GM18861 (cell line): ENCODE measurements at regions not wholly inside any gene's neighbourhood (a gene's known extent, or its start where the extent isn't known, plus 50 kb on each side); places are given as distances from the start of the nearest gene placed in this dataset.
"Not testable (repeated sequence)": the region's sequence is repeated elsewhere in the genome, so short reads cannot be mapped to it uniquely, and the experiment has no call there.

Source experiments
- ATAC-seq: cut with Tn5 transposase; IDR thresholded peaks from one replicate; pipeline ENCODE4 v1.9.1; 2021; ENCODE audit not compliant: unreplicated experiment

- ATAC-seq: no peak
Measured at GRCh38 chr2:224263571-224264043, 138.3 kb downstream of the FAM124B start.

DNA sequence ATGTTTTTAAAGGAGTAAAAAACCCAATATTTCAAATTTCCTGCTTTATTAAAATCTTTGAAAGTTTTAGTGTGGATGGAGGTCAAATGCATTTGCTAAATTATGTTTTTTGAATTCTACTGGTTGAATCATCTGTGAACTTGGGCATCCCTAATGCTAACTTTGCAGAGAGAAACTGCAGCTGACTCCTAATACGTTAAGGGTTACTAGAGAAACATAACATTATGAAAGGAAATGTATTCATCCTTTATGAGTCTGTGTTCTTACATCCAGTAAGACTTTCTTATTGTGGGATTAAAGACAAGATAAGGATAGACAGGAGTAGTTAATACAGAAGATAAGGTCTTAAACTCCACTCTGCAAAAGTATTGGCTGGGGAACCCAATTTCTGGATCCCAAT is 140.6 kb downstream of the FAM124B start:
- ATAC-seq: no peak

DNA sequence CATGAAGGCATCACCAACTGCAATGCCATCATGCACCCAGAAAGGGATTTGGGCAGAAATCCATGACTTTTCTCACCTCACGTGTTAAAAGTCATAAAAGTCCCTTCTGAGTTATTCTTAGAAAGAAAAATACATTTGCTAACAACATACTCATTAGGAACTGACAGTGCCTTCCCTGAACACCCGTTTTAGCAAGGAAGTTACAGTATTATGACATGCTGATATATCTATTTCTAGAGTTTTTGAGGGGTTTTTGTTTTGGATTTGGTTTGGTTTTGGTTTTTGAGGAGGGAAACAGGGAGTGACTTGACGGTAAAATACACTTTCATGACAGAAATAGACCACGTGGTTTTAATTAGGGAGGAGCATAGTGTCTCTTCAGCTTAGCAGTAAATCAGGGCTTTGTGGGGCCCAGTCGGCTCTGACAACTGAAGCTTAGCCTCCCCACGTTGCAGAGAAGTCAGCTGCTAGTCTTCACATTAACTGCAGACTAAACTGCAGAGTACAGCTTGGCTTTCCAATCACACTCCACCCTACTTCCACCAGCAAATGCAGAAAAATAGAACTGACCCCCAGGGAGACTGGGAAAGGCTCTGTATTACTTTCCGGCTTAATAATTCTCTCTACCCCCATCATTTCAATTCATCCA is 141.4 kb downstream of the FAM124B start:
- no peak for ATAC-seq

DNA sequence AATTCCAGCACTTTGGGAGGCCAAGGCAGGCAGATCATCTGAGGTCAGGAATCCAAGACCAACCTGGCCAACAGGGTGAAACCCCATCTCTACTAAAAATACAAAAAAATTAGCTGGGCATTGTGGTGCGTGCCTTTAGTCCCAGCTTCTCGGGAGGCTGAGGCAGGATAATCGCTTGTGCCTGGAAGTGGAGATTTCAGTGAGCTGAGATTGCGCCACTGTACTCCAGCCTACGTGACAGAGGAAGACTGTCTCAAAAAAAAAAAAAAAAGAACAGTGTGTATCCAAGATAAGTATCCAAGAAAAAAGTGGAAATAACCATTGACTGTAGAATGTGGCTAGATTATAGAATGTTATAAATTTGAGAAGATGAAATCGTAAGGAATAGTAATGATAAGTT is 142.1 kb downstream of the FAM124B start:
- no peak for ATAC-seq

DNA sequence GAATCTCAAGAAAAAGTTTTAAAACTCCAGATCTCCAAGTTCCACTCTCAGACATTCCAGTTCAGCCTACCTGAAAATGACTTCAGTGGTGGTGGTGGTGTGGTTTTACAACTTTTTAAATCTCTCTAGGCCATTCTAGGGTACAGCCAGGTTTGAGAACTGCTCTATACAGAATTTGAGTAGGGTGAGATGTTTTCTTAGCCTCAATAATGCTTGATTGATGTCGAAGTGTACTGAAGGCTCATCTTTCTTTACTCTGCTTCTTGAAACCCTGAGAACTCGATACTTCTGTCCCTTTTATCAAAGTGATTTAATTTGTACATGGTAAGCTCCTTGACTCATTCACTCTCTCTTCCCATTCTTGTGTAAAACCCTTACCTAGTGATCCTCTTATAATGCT is 143.8 kb downstream of the FAM124B start:
- ATAC-seq: no peak

GRCh38 chr2:224257156-224257555 is 144.8 kb downstream of the FAM124B start:
- no peak for ATAC-seq

GRCh38 chr2:224253464-224253863 is 148.4 kb downstream of the FAM124B start:
- ATAC-seq: no peak

- ATAC-seq: no peak
Measured at GRCh38 chr2:224252631-224253030, 149.3 kb downstream of the FAM124B start.

DNA sequence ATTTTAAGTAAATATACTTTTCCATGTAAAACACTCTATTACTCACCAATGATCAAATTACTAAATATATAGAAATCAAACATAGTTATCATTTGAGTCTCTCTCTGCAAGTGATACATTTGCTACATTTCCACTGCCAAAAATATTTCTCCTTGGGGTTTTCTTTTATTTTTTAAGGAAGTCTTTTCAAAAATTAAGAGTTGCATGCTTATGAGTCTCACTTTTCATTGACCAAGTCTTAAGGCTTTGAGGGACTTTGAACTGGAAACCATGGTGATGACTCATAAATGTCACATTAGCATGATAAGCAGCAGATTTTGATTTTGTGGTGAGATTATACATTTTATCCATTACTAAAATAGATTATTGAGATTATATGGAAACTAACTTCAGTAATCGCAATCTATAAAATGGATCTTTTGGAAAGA is 152.9 kb downstream of the FAM124B start:
- ATAC-seq: no peak

DNA sequence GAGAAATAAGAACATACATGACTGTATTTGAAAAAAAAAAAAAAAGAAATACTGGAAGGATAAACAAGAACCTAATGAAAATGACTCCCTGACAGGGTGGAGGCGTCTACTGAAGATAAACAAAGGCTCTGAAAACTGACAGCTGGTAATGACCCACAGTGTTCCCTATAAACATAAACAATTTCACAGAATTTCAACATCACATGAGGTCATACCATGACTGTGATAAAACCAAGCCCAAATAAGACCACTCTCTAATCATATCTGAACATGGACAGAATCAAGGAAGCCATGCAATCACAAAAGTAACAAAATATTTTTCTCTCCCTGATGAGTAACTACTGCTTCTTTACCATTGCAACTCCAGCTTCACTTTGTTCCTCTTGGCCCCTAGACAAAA is 159.3 kb downstream of the FAM124B start:
- no peak for ATAC-seq

DNA sequence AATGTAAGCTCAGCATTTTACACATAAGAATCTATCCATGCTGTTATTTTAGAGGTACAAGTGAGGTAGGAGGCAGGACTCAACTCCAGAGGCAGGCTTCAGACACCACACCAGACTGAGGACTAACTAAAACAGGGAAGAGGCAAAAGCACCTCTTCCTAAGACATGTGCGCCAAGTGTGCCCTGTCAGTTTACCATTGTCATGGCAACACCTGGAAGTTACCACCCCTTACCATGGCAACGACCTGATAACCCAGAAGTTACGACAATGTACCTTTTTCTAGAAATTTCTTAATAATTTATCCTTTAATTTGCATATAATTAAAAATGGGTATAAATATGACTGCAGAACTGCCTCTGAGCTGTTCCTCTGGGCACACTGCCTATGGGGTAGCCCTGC is 160.1 kb downstream of the FAM124B start:
- ATAC-seq: no peak

GRCh38 chr2:224241001-224241400 is 160.9 kb downstream of the FAM124B start:
- ATAC-seq: no peak

DNA sequence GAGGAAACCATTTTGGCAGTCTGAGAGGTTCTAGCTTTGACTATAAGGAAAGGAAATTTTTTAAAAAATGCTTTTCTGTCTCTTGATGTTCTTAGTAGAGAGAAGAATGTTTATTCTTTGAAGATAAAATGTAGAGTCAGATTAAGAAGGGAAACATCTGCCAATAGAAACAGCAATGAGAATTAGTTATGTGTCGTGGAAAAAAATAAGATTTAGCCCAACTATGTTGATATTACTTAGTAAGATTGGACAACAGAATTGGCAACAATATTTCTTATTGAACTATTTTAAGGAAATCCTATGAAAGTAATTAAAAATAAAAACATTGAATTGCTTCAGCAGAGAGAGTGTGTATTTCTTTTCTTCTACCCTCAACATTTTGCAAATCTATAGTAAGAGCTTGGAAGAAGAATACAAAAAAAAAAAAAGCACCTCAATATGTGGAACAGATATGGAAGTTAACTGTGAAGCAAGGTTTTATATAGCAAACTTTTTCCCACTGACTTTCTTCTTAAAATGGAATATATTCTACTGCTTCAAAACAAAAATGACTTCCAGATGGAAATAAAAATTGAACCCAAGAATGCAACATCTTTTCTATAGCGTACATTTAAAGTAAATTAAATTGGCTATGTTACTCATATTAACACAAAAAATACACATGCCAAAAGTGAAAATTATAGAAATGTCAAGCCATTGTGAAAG is 177.9 kb downstream of the FAM124B start:
- no peak for ATAC-seq

- ATAC-seq: no peak
Measured at GRCh38 chr2:224222974-224223373, 178.9 kb downstream of the FAM124B start.

DNA sequence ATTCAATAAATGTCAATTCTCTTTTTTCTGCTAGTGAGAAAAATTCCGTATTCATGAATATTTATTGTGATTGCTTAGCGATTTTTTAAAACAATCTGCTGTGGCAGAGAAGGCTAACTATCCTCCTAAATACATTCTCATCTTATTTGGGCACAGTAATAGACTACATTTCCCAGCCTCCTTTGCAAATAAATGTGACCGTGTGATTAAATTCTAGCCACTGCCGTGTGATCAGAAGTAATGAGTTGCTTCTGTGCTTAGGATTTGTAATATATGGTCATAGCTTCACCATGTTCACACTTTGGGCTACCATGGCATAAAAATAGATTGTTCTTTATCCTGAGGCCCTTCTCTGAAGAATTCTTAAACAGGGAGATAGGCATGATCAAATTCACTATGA is 179.6 kb downstream of the FAM124B start:
- ATAC-seq: no peak

DNA sequence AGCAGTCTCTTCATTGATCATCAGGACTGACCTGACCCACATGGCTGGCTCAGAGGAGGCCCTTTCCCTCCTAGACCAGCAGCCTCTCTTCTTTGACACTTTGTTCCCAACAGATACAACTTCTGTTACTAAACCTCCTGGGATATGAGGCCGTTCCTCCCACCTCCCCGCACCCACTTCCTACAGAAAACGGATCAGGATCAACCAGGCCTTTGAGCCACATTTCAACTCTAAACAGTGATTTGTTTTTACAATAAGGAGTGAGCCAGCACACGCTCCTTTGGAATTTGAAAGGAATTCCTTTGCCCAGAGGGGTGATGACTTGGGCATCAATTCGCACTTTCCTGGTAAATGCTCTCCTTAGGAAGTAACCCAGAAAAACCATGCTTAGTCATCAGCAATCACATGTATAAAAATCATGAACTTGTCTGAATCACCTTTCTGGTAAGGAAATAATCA is 180.4 kb downstream of the FAM124B start:
- ATAC-seq: no peak

GRCh38 chr2:224220586-224221255 is 181.2 kb downstream of the FAM124B start:
- no peak for ATAC-seq

DNA sequence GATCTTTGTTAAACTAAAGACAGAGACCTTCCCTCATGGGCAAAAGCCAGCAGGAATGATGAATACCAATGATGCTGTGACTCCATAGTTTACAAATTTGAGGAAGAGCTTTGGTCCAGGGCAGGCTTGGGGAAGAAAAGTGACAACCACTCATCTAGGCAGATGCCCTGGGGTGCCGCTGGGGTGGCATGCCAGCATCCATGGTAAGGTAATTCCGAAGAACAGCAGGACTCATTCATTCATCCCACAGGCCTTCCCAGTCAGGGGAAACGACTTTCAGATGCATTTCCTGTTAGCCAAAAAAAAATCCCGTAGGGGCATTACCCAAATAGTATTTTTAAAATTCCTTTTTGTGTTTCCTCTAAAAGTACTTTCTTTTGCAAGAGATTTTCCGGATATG is 180.7 kb upstream of the SERPINE2 start:
- no peak for ATAC-seq

DNA sequence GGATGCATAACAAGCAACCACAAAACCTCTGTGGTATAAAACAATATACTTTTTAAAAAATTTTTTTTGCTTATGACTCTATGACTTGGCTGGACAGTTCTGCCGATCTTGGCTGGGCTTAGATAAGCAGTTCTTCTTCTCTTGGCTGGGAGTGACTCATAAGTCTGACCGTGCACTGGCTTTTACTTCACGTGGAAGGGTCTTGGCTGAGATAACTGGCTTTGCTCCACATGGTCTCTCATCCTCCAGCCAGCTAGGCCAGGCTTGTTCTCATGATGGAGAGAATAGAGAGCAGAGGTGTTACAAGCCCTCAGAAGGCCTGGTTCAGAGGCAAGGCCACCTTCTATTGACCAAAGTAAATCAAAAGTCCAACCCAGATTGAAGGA is 178.9 kb upstream of the SERPINE2 start:
- no peak for ATAC-seq

- ATAC-seq: no peak
Measured at GRCh38 chr2:224217233-224217961, 178.3 kb upstream of the SERPINE2 start.

DNA sequence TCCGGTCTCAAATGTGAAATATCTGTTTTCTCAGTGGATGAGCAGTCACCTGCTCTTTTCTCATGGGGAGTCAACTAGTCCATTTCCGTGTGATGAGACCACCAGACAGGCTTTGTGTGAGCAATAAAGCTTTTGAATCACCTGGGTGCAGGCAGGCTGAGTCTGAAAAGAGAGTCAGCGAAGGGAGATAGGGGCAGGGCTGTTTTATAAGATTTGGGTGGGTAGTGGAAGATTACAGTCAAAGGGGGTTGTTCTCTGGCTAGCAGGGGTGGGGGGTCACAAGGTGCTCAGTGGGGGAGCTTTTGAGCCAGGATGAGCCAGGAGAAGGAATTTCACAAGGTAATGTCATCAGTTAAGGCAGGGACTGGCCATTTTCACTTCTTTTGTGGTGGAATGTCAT is 176.5 kb upstream of the SERPINE2 start:
- ATAC-seq: not testable (repeated sequence)
